GM21786 (cell line): ENCODE measurements at regions not wholly inside any gene's neighbourhood (a gene's known extent, or its start where the extent isn't known, plus 50 kb on each side); places are given as distances from the start of the nearest gene placed in this dataset.

Experiments
- ATAC-seq: cut with Tn5 transposase; IDR thresholded peaks from one replicate; pipeline ENCODE4 v1.9.1; 2021; ENCODE audit not compliant: unreplicated experiment

- no peak for ATAC-seq
Measured at GRCh38 chr16:85288869-85289660, 176.8 kb upstream of the CIBAR2 start.

GRCh38 chr16:85289760-85290625 lies 177.7 kb upstream of the CIBAR2 start:
- no peak for ATAC-seq

DNA sequence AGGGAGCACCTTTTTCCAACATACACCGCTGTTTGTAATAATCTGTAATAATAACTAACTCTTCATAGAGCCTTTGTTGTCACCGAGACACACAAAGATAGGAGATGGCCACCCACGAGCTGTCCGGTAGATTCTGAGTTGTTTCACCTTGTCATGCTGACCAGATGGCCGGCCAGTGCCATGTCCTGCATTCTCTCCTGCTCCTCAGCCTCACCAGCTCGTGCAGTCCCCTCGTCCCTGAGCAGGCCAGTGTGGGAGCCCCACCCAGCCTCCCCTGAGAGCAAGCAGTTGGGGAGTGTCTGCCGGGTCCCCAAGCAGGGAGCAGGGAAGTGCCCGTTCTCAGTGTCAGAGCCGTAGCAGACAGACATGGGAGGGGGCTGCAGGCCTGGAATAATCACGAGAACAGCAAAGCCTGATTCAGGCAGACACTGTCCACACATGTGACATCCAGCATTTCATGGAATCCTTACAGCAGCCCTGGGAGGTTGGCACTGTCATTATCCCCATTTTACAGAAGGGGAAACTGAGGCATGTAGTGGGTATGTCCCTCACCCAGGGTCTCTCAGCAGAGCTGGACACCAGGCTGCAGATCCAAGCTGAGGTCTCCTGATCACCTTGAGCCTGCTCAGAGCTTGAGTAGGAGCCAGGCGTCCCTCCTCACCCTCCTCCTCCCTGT lies 178.5 kb upstream of the CIBAR2 start:
- ATAC-seq: no peak

- no peak for ATAC-seq
Measured at GRCh38 chr16:85291302-85292148, 179.3 kb upstream of the CIBAR2 start.

GRCh38 chr16:85293458-85293857 lies 181.2 kb upstream of the CIBAR2 start:
- ATAC-seq: no peak

DNA sequence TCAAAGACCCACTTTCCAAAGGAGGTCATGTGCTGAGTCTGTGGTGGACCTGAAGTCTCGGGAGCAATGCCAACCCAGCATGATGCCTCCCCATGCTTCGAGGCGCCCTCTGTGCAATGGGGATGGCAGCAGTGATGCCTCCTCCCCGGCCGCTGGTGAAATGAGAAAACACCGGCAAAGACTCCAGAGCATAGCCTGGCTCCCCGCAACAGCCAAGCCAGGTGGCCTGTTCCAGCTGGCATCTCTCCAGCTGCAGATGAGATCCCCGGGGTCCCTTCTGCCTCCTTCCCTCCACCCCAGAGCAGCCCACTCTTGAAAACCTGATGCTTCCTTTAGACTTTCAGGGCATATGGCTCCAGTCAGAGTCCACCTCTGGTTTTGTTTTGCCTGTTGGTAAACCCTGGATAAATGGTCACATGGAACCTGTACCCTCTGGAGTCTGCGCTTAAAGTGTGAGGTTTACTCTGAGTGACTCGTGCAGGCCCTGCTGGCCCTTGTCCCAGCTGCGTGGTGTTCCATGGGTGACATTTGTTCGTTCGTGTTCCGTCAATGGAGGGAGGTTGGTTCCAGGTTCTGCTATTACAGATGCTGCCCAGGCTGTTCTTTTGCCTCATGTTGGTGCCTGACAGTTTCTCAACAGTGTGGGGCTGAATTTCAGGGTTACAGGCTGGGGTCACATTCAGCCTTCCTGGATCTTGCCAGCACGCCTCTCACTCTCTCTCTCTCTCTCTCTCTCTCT lies 181.8 kb upstream of the CIBAR2 start:
- no peak for ATAC-seq

GRCh38 chr16:85294810-85295508 lies 182.7 kb upstream of the CIBAR2 start:
- no peak for ATAC-seq

- ATAC-seq: no peak
Measured at GRCh38 chr16:85296859-85297660, 184.8 kb upstream of the CIBAR2 start.

- no peak for ATAC-seq
Measured at GRCh38 chr16:85297881-85298280, 185.6 kb upstream of the CIBAR2 start.

GRCh38 chr16:85300406-85300968 lies 188.2 kb upstream of the CIBAR2 start:
- no peak for ATAC-seq

DNA sequence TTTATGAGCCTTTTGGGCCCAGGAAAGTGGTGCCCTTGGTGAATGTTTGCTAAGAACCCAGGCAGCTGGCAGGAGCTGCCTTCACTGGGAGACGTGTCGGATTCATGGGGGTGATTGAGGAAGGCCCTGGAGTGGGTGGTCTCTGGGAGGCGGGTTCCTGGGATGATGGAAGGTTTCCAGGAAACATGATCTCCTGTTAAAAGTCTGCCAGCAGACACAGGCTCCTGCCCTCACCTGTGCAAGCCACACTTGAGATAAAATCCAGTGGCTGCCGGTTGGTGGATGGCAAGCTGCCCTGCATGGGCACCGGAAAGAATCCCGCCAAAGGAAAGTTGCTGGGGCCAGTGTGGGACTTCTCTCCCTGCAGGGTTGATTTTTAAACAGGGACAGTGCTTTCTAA lies 189.0 kb upstream of the CIBAR2 start:
- ATAC-seq: no peak

DNA sequence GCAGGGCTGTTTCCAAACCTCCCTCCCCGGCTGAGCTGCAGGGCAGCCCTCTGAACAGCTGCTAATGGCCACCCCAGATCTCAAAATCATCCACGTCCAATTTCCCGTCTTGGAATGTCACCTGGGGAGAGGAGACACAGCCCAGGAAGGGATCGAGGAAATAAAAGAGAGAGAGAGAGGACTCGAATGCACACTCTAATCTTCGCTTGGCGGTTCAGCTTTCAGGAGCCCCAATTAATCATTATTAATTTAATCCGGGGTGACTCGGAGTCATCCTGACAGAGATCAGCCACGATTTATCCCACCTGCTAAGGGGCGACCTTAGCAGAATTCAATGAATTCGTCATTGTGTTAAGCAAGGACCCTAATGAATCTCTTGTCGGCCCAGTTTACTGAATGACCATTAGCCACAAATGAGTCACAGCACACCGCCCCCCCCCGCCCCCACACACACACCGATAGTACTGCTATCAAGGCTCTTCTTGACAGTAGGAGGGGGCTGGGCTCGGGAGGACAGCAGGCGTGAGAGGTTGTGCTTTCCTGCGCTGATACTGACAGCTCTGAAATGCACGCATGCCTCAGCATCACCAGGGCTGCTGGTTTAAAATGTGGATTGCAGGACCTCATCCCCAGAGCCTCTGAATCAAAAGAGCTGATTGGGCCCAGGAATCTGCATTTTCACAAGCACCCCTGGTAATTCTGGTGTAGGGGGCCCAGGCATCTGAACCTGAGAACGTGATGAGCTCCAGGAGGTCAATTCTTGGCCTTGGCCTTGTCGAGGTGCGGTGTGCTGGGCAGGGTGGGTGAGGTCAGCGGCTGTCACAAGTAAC lies 190.0 kb upstream of the CIBAR2 start:
- ATAC-seq: no peak

- ATAC-seq: no peak
Measured at GRCh38 chr16:85302848-85303353, 190.6 kb upstream of the CIBAR2 start.

GRCh38 chr16:85303354-85303883 lies 191.1 kb upstream of the CIBAR2 start:
- ATAC-seq: no peak

DNA sequence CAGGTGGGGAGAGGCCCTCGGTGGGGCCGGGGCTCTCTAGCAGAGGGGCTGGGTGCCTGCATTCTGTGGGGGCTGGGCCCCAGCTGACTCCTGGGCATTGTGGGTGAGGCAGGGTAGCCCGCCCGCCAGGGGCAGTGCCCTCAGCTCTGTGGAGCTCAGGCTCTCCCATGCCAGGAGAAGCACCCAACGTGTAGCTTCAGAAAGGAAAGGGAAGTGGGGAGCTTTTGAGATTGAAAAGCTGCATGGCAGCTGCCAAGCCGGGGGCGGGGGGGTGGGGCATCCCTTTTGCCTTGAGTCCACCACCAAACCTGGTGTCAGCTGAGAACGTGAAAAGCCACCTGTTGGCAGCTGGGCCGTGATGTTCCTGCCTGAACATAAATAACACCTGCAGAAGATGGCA lies 192.1 kb upstream of the CIBAR2 start:
- ATAC-seq: no peak

GRCh38 chr16:85306071-85306792 lies 194.0 kb upstream of the CIBAR2 start:
- peak; percentile 49 for ATAC-seq
